Endometrial microvascular endothelial cells (primary cell): ENCODE measurements at regions not wholly inside any gene's neighbourhood (a gene's known extent, or its start where the extent isn't known, plus 50 kb on each side); places are given as distances from the start of the nearest gene placed in this dataset.
"Not testable (repeated sequence)": the region's sequence is repeated elsewhere in the genome, so short reads cannot be mapped to it uniquely, and the experiment has no call there.

Source experiments
- in situ Hi-C: cut with HindIII; loops from 2 replicates; pipeline ENCODE4 v1.10.0; 2017; ENCODE audit warnings: low sequenced_read_pairs, low pct_unique_long_range_greater_than_20kb; ENCODE audit errors: inconsistent ontology term

- in situ Hi-C loops = no loop called here
Measured at GRCh38 chr5:165397516-165397915, 1892.1 kb downstream of the MAT2B start.

- in situ Hi-C loops = no loop called here
Measured at GRCh38 chr5:165400086-165400485, 1894.7 kb downstream of the MAT2B start.

- in situ Hi-C loops = no loop called here
Measured at GRCh38 chr5:165404917-165405316, 1899.5 kb downstream of the MAT2B start.

GRCh38 chr5:165405340-165405739 is 1899.9 kb downstream of the MAT2B start:
- in situ Hi-C loops = no loop called here

GRCh38 chr5:165407352-165407751 is 1901.9 kb downstream of the MAT2B start:
- in situ Hi-C loops = no loop called here

GRCh38 chr5:165410476-165410875 is 1905.1 kb downstream of the MAT2B start:
- in situ Hi-C loops = no loop called here

- in situ Hi-C loops = not testable (repeated sequence)
Measured at GRCh38 chr5:165411532-165411931, 1906.1 kb downstream of the MAT2B start.

GRCh38 chr5:165420493-165420892 is 1915.1 kb downstream of the MAT2B start:
- in situ Hi-C loops = no loop called here

- in situ Hi-C loops = no loop called here
Measured at GRCh38 chr5:165423697-165424299, 1918.4 kb downstream of the MAT2B start.

GRCh38 chr5:165425594-165425993 is 1920.2 kb downstream of the MAT2B start:
- in situ Hi-C loops = no loop called here

GRCh38 chr5:165448753-165449152 is 1943.3 kb downstream of the MAT2B start:
- in situ Hi-C loops = no loop called here

- in situ Hi-C loops = no loop called here
Measured at GRCh38 chr5:165457859-165458481, 1952.6 kb downstream of the MAT2B start.

GRCh38 chr5:165459232-165459631 is 1953.8 kb downstream of the MAT2B start:
- in situ Hi-C loops = no loop called here

GRCh38 chr5:165460911-165461310 is 1955.5 kb downstream of the MAT2B start:
- in situ Hi-C loops = no loop called here

GRCh38 chr5:165477546-165477945 is 1972.1 kb downstream of the MAT2B start:
- in situ Hi-C loops = no loop called here

- in situ Hi-C loops = no loop called here
Measured at GRCh38 chr5:165495829-165496380, 1990.5 kb downstream of the MAT2B start.

GRCh38 chr5:165497707-165498106 is 1992.3 kb downstream of the MAT2B start:
- in situ Hi-C loops = no loop called here

GRCh38 chr5:165502893-165503691 is 1997.7 kb downstream of the MAT2B start:
- in situ Hi-C loops = no loop called here

- in situ Hi-C loops = no loop called here
Measured at GRCh38 chr5:165504674-165505073, 1999.3 kb downstream of the MAT2B start.

- in situ Hi-C loops = no loop called here
Measured at GRCh38 chr5:165508286-165508685, 2002.9 kb downstream of the MAT2B start.
